GM19397 (cell line): ENCODE measurements at regions not wholly inside any gene's neighbourhood (a gene's known extent, or its start where the extent isn't known, plus 50 kb on each side); places are given as distances from the start of the nearest gene placed in this dataset.
"Not testable (repeated sequence)": the region's sequence is repeated elsewhere in the genome, so short reads cannot be mapped to it uniquely, and the experiment has no call there.

ENCODE experiments used
- ATAC-seq: cut with Tn5 transposase; IDR thresholded peaks from one replicate; pipeline ENCODE4 v1.9.1; 2021; ENCODE audit warnings: mild to moderate bottlenecking, moderate library complexity; ENCODE audit not compliant: unreplicated experiment

GRCh38 chr14:43877351-43877960 lies 629.6 kb downstream of the FSCB start:
- ATAC-seq: no peak

- no peak for ATAC-seq
These were observed 634.1 kb downstream of the FSCB start for GRCh38 chr14:43872752-43873655.

DNA sequence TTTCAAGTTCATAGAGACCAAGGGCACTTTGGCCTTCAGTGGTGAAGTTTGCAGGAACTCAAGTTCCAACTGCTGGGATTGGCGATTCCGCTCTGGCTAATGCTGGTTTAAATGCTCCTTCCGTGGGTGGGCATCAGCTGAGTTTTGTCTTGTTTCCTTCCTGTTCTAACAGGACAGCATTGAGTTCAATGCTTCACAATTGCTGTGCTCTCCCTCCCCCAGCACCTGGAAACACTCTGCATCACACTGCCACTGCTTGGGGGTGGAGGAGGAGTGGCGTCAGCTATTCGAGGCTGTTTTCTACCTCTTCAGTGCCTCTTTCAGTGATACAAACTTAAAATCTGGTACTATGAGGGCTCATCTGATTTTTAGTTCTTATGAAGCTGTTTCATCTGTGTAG lies 634.9 kb downstream of the FSCB start:
- no peak for ATAC-seq

- no peak for ATAC-seq
These were observed 648.1 kb downstream of the FSCB start for GRCh38 chr14:43858981-43859380.

DNA sequence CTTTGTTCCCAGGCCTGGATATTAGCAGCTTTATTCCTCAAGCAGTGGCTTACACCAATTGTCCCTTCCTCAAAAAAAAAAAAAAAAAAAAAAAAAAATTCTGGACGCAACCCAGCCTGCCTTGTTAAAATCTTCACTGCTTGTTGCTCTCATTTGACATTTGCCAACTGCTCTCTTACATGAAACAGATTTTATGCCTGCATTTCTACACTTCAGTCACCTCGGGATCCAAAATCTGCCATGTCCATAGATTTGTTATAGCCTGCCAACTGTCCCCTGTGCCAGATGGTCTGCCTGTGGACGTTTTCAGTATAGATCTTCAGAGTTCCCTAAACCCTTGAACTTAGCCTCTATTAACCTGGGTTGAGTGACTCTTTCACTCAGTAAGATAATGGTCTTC lies 651.5 kb downstream of the FSCB start:
- no peak for ATAC-seq

- ATAC-seq: no peak
These were observed 653.5 kb downstream of the FSCB start for GRCh38 chr14:43853541-43853940.

GRCh38 chr14:43803076-43803689 lies 703.9 kb downstream of the FSCB start:
- no peak for ATAC-seq

GRCh38 chr14:43795600-43796228 lies 711.4 kb downstream of the FSCB start:
- ATAC-seq: no peak

GRCh38 chr14:43793579-43793978 lies 713.5 kb downstream of the FSCB start:
- ATAC-seq: no peak

DNA sequence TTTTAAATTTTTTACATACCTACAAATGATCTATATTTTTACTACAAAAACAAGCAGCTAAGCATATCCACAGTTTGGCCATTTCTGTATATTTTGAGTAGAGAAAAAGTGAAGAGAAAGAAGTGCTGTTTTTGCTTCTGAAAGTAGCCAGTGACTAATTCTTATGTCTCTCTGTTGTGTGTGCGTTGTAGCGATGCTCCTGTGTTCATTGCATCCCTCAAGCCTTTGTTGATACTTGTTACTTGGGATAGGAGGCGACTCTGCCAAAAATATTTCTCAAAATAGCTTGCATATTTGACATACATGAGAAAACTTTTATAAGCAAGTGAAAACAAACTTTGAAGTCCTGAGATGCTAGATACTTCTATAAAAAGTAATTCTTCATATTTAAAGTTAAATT lies 714.1 kb downstream of the FSCB start:
- ATAC-seq: no peak

- no peak for ATAC-seq
These were observed 716.4 kb downstream of the FSCB start for GRCh38 chr14:43790681-43791080.

DNA sequence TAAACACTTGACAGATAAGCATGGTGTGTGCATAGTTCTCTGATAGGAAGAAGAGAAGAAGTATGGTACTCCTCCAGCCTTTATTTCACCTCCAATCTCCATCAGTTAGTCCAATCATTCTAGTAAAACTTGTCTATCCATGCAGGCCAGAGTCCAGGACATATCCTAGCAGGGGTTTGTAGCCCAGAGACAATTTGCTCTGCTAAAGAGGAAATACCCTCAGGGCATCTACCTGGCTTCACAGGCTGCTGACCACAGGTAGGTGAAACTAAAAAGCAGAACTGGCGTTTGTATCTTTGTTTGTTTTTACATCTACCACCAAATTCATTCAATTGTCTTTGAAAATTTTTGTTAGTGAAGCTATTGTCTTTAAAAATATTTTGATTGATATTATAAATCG lies 717.6 kb downstream of the FSCB start:
- ATAC-seq: no peak

DNA sequence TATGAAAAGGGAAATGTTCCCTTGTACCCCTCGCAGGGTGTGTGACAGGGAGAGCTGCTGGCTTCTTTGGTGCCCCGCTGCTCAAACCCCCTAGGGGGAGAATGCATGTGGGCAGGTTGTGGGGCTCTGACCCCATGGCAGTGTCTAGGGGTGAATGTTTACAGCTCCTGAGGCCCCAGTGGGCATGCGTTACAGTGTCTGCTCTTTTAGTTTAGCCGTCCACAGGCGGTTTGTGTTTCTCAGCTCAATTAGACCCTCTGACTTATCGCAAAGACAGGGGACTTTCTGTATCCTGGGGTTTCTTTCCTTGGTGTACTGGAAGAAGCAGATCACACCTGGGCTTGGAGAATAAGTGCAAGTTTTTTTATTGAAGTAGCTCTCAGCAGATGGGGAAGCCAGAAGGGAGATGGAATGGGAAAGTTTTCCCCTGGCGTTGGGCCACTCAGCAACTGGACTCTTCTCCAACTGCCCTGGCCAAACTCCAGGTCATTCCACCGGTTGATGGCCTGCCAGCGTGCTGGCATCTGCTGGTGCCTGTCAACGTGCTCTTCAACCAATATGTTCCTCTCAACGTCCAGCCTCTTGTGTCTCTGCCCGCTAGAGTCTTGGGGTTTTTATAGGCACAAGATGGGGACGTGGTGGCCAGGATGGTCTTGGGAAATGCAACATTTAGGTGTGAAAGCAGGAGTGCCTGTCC lies 720.9 kb downstream of the FSCB start:
- no peak for ATAC-seq

DNA sequence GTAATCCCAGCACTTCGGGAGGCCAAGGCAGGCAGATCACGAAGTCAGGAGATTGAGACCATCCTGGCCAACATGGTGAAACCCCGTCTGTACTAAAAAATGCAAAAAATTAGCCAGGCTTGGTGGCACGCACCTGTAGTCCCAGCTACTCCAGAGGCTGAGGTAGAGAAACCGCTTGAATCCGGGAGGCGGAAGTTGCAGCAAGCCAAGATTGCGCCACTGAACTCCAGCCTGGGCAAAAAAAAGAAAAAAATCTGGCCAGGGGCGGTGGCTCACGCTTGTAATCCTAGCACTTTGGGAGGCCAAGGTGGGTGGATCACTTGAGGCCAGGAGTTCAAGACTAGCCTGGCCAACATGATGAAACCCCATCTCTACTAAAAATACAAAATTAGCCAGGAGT lies 722.7 kb downstream of the FSCB start:
- ATAC-seq: not testable (repeated sequence)

- ATAC-seq: no peak
These were observed 728.0 kb downstream of the FSCB start for GRCh38 chr14:43778937-43779639.

- no peak for ATAC-seq
These were observed 728.5 kb downstream of the FSCB start for GRCh38 chr14:43778570-43778936.

DNA sequence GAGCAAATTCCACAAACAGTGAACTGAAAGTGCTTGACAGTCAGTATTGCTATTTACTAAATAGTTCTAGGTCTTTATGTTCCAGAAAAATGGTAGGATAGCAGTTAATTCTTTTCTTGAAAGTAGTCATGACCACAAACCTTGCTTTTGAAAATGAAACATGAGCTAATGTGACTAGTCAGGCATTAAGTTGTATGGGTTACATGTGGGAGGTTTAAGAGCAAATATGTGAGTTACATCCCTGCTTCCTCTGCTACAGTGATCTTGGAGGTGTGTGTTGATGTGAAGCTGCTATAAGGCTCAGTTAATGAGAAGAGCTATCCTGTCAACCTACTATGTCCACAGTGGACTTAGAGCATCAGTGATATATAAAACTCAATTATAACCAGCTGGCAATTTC lies 741.6 kb downstream of the FSCB start:
- ATAC-seq: no peak

DNA sequence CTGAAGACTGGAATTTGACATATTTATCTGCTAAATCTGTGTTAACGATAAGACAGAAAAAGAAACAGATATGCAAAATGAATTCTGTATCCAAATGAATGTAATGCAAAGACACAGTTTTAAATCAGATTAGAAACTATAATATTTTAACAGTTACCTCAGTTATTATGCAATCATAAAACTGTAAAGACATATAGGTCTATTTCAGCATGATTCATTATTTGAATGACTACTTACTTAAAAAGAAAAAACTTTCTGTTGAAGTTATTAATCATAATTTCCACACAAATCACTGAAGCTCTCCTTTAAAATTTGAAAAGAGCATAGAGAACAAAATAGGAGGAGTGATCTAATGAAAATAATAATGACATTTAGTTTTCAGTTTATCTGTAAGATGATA lies 742.6 kb downstream of the FSCB start:
- no peak for ATAC-seq

DNA sequence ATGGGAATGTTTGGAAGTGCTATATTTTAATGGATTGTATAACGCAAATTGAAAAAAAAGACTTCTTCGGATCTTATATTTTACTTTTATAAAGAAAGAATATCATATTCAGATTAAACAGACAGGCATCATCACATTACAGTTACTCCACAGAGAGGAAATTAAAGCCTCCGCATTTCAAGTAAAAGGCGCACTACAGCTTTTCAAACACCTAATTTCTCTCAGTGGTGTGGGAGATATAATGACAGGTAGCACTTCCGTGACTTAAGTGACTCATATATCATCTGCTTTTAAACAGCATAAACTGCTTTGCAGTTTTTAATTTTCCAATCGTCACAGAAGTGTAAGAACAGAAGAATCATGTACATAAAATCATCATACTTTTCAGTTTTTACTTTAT lies 751.4 kb downstream of the FSCB start:
- ATAC-seq: no peak

DNA sequence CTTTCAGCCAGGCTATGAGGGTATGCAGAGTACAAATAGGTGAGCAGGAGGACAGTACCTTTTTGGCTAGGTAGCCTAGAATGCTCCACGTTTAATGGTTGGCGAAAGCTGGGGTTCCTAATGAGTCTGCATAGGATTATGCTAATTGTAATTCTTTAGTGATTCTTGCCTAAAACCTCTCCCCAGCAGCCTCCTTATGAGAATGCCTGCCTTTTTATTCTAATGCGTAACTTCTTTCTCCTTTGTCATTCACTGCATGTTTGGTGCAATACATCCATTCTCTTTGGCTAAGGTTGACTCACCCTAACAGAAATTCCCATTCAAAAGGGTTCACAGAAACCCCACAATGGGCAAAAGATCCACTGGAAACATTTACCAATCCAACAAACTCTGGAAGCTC lies 752.2 kb downstream of the FSCB start:
- ATAC-seq: no peak
